Head of caudate nucleus (tissue), 42 donors: ENCODE measurements at regions not wholly inside any gene's neighbourhood (a gene's known extent, or its start where the extent isn't known, plus 50 kb on each side); places are given as distances from the start of the nearest gene placed in this dataset.

Source experiments
- DNase-seq, 42 donors: peaks; one replicate each; pipeline versions ENCODE4 v3.0.0 to v3.0.0-alpha.2; 2020 to 2021; ENCODE audit warnings: mixed read lengths in 7 of 42
- intact Hi-C: fragments of 100-400 bp; cut with DNase I; formaldehyde crosslinking; loops from one replicate; pipeline ENCODE4 v1.15.0; 2022

DNA sequence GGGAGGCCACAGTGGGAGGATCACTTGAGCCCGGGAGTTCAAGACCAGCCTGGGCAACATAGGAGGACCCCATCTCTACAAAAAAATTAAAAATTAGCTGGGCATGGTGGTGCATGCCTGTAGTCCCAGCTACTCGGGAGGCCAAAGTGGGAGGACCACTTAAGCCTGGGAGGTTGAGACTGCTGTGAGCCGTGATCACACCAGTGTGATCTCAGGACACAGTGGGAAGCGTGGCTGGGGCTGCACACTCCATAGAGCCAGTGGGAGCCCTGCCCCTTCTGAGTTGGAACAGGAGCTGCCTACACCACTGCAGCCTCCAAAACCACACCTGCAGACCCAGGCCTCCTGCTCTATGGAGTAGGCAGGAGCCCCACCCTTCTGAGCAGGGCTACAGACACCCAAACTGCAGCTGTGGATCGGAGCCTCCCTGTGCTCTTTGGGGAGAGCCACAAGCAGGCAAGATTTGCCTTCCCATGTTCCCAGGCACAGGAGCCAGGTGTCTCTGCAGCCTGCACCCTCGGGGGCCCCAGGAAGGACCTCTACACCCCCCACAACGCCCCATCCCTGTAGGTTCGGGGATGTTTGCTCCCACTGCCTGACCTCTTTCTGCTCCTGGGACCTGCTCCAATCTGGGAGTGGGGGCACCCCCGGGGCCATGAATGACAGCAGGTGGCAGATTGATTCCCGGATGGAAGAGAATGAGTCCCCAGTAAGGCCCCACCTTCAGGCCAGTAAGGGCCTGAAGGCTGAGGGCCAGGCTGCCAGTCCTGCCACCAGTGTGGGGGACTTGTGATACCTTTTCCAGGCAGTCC, 245.4 kb downstream of the BUD13 start:
- intact Hi-C loops = no loop called here
- peak in 1 of 42 donors; percentile 41 for DNase-seq

DNA sequence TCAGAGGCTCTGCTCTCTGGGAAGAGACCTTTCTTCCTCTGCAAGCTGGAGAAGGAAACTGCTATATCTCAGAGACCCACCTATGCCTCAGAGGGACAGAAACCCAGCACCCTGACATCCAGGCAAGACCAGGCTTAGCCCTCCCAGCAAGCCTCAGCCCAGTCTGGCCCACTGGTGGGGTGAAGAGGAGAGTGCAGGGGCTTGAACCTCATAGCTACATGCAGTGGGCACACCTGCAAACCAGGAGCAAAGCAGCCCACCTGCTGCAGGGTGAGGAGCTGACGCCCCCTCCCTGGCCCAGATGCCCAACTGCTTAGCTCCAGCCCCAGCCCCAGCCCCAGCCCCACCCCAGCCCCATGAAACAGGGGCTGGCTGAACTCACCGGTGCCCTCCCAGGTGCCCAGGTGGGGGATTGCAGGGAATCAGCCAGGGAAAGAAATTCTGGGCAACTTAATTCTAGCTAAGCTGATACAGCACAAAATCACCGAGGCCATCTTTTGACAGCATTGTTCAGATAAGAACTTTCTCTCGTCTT, 246.8 kb downstream of the BUD13 start:
- peak in 1 of 42 donors; percentile 27 for DNase-seq
- intact Hi-C loops = no loop called here

DNA sequence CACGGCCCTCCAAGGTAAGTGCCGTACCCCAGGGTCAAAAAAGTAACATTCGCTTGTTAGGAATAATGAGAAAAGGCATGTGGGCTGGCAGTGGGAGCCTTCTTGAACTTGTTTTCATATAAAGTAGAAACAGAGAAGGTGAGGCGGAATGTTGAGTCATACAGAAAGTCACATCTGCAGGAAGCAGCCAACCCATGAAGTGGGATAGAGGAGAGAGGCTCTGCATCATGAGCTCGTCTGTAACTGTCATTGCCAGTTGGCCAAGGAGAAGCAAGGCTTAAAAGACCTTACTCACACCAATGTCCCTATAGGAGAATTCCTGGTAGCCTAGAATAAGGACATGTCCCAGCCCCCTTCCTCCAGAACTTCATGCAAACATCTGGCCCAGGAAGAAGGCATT, 253.3 kb downstream of the BUD13 start:
- DNase-seq = peak in 6 of 42 donors; percentile 4 to 45 (median 30)

DNA sequence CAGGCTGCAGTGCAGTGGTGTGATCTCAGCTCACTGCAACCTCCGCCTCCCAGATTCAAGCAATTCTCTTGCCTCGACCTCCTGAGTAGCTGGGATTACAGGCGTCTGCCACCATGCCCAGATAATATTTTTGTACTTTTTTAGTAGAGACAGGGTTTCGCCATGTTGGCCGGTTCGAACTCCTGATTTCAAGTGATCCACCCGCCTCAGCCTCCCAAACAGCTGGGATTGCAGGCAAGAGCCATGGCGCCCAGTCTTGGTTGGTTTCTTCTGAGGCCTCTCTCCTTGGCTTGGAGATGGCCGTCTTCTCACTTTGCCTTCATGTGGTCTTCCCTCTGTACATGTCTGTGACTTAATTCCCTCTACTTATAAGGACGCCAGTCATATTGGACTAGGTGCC, 254.6 kb downstream of the BUD13 start:
- intact Hi-C loops = no loop called here
- peak in 1 of 42 donors; percentile 5 for DNase-seq

More for the DNA sequence above, 253.3 kb downstream of the BUD13 start:
- intact Hi-C loops = no loop called here

DNA sequence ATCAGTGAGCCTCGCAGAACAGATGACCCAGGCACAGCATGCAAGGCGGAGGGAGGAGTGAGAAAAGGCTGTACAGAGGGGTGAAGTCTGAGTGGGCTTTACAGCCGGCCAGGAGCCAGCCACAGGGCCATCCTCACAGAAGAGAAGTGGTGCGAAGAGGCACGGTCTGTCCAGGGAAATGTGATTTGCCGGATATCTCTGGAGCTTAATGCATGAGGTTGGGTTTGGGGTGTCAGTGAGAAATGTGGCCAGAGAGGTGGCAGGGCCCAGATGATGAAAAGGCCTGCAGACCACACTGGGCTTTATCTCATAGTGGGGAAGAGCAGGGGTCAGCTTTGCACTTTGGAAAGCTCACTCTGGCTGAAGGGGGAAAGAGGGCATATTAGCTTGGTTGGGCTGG, 255.2 kb downstream of the BUD13 start:
- peak in 1 of 42 donors; percentile 12 for DNase-seq
- intact Hi-C loops = no loop called here

DNA sequence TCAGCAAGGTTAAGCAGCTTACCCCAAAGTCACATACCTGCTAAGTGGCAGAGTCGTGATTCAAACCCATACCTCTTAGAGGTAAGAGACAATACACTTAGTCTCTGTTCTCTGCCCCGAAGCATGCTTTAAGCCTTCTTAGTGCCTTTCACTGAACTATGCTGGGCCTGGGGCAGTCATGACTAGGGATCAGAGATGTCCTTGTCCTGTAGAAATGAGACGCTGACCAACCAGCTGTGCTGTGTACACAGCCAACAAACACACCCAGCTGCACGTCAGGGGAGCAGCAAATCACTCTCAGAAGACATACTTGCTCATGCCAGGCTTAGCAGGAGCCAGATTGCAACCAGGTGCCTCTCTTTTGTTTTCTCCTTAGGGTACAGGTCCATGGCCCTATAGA, 255.7 kb downstream of the BUD13 start:
- intact Hi-C loops = no loop called here
- peak in 1 of 42 donors; percentile 5 for DNase-seq

DNA sequence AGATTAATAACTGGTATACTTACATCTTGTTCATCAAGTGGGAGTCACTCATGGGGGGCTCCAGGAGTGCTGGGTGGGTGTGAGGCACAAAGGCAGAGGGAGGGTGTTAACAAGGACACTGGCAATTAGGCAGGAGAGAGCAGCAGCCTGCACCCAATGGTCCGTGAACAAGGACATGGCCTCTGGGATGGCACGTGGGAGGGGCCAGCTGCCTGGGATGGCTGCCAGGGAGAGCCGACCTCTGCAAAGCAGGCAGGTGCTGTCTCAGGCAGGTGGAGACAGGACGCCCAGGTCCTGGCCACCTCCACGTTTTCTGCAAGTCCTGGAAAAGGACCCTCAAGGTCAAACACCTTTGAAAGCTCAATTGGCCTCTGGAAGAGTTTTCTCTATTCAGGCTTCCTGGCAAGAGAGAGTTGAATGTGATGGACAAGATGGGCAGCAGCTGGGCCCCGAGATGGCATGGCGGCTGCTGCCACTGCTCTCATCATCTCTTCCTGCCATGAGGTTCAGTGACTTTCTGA, 257.1 kb downstream of the BUD13 start:
- intact Hi-C loops = no loop called here
- peak in 2 of 42 donors; percentile 16 to 22 for DNase-seq

DNA sequence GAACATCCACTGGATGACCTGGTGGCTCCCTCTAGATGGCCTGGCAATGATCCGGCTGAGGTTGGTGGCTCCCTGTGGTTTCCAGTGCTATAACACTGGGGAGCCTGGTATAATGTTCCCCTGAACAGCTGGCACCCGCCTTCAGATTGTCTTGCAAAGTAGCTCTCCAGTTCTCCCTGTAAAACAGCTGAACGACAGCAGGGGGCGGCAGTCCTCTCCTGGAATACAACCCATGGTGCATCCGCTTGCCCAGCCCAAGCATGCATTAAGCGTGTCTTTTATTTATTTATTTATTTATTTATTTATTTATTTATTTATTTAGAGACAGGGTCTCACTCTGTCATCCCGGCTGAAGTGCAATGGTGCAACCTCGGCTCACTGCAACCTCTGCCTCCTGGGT, 258.9 kb downstream of the BUD13 start:
- intact Hi-C loops = no loop called here
- peak in 3 of 42 donors; percentile 19 to 38 (median 25) for DNase-seq

DNA sequence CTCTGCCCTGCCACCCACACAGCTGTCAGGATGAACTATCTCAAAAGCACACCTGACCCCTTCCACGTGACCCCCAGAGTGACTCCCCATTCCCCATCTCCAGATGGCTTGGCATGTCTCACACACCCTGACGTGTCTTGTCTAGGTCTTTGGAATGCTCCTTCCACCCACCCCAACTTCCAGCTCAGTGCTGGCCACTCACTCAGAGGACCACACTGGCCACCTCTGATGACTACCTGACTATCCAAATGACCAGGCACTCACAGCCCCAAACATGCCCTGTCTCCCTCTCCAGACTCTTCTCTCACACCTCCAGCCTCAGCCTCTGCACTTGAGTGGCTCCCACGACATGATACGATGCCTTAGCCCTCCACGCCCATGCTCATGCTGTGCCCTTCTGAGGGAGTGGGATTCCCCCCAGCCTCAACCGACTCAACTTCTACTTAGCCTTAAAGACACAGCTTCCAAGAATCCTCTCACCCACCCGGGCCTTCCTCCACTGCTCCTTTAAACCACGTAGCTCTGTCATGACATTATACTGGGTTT, 259.4 kb downstream of the BUD13 start:
- peak in 2 of 42 donors; percentile 13 to 14 for DNase-seq

DNA sequence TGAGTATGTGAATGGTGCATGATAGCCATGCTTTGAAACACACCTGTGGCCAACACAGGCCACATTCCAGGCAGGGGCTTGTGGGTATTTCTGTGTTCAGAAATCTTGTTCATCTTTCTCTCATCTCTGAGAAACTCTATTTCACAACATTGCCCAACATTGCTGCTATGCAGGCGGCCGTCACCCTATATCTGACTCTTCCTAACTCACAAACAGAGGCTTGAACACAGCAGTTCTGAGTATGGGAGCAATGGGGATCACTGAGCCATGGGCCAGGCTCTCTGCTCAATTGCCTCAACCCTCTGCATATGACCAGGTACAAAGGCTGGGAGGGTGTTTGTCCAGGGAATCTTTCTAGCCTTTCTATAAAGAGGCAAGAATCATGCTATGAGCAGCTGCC, 259.9 kb downstream of the BUD13 start:
- intact Hi-C loops = no loop called here
- DNase-seq = peak in 1 of 42 donors; percentile 3

More for the DNA sequence above, 259.4 kb downstream of the BUD13 start:
- intact Hi-C loops = no loop called here

DNA sequence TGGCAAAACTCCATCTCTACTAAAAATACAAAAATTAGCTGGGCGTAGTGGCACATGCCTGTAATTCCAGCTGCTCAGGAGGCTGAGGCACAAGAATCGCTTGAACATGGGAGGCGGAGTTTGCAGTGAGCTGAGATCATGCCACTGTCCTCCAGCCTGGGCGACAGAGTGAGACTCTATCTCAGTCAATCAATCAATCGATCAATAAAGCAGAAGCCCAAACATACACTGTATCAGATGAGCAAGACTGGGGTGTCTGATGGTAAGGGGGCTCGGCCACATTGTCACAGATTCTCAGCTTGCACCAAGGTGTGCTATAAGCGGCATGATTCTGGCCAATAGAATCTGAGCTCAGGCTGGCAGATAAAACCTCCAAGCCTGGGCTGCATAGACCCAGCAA, 261.1 kb downstream of the BUD13 start:
- peak in 2 of 42 donors; percentile 4 to 9 for DNase-seq
- intact Hi-C loops = no loop called here

DNA sequence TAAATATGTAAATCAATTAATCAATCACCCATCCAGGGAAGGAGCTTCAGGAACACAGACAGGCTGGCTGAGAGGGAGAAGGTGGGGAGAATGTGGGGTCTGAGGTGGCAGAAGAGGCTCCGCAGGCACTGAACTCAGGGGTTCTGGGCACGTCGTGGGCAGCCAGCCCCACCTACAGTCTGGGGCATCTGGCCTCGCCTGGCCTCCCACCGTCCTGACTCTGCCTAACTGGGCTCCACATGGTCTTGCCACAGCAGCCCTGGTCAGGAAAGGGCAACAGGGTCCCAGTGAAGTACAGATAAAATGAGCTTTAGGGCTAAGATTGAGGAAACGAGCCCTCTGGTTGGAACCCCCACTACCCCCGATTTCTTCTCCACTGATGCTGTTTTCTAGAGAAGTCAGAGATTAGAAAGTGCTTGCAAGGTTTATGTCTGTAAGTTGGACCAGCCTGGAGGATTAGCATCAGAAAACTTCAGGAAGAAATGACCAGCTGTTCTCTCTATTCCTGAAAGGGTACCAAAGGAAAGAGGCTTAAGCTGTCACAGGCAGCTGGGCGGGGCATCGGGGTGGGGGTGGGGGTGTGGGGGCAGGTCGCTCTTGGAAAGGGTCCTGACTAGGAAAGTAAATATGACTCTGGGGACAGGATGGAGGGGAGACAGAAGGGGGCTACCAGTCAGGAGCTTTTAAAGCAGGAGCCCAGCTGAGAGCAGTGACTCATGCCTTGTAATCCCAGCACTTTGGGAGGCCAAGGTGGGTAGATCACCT, 261.7 kb downstream of the BUD13 start:
- intact Hi-C loops = no loop called here
- DNase-seq = peak in 2 of 42 donors; percentile 12 to 19

DNA sequence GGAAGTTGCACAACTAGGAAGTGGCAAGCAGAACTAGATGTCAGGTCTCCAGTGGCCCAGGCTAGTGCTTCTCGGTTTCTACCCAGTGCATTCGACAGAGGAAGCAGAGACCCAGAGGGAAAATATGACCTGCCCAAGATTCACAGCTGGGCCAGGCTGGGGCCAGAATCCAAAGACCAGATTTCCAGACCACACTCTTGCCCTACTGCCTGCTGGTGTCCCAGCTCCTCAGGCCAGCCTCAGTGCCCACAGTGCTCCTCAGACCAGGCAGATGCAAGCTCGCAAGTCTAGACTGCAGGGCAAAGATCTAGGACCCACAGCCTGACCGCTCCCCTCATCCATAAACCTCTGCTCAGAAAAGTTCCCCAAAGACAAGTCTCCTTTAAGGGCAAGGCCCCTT, 262.6 kb downstream of the BUD13 start:
- intact Hi-C loops = no loop called here
- peak in 2 of 42 donors; percentile 13 to 28 for DNase-seq

DNA sequence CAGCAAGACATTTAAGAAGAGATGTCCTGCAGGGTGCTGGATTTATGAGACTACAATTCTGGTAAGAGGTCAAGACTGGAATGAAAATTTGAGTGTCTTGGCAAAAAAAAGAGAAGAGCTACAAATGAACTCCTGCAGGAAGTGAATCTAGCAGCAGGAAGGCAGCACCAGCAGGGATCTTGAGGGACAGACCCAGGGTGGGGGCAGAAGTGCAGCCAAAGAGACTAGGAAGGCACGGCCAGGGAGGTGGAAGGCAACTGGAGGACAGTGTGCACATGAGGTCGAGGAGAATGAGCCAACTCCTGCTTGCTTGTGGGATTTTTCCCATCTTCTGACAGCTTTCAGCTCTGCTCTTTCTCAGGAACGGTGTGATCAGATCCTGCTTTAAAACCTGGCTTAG, 263.2 kb downstream of the BUD13 start:
- intact Hi-C loops = no loop called here
- peak in 2 of 42 donors; percentile 11 to 19 for DNase-seq

DNA sequence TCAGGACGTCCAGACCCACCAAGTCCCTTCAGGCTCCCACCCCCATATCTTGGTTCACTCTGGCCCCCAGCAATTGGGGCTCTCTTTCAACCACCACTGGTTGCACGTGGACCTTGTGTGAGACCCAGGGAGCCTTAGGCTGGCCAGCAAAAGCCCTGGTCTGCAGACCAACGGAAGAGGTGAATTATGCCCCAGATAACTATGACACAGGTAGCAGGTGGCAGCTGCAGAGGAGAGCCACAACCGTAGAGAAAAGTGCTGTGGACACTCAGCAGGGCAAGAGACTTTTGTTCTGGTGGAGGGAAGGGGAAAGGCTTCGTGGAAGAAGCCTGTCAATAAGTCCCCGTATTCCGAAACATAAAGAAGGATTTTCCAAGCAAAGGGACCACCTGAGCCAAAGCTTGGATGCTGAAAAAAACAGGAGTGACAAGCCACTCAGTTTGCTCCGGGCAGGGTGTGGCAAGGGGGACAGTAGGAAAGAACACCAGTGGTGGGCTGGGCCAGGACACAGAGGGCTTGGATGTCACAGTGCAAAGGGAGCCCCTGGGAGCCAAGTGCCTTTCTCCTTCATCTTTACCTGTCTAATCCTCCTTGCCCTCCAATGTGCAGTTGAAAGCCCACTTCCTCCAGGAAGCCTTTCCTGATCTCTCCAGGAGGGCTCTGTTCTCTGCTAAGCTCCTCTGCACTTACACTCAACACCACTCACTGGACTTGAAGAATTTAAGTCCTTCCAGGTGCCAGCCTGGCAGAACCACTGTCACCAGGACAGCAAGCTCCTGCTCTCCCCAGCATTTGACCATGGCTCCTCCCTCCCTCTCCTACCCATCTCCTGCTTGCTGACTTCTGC, 264.7 kb downstream of the BUD13 start:
- DNase-seq = peak in 2 of 42 donors; percentile 5 to 15
- intact Hi-C loops = no loop called here

DNA sequence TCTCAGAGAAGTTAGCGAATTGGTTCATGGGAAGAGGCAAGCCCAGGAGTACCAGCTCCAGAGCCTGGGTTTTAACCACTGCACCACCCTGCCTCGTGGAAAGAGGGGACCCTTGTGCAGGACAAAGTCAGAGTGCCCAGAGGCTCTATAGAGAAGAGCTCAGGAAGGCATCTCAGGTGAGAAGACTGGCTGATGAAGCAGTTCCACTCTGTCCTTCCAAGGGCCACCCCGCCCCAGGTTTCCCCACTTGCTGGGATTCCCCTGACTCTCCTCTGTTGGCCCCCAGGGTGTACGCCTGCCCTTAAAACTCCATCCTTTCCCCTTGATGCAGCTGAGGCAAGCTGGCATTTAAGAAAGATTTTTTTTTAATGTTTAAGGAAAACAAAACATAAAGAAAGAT, 265.8 kb downstream of the BUD13 start:
- peak in 2 of 42 donors; percentile 2 to 28 for DNase-seq
- intact Hi-C loops = no loop called here

DNA sequence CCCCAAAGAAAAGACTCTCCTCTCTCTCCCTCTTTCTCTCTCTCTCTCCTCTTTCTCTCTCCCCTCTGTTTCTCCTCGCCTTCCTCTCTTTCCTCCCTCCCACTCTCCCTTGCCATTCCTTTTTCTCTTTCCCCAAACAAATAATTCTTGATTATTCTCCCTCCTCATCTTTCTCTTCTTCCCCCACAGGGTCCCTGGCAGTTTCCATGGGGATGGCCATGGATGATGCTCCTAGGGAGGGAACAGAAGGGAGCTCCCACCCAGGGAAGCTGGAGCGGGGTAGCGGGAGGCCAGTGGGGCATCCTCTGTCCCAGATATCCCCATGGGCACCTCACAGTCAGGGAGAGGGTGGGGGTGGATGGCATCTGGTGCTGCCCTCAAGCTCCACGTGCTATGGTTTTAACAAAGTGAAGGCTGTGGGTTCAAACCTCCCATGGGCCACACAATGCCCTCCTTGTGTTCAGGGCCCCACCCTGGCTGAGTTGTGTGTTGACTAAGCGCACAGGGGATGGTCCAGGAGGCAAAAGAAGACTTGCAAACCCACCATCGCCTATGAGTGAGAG, 266.4 kb downstream of the BUD13 start:
- peak in 2 of 42 donors; percentile 5 to 7 for DNase-seq
- intact Hi-C loops = no loop called here
